Loucy (cell line): ENCODE measurements at regions not wholly inside any gene's neighbourhood (a gene's known extent, or its start where the extent isn't known, plus 50 kb on each side); places are given as distances from the start of the nearest gene placed in this dataset.

Experiments
- H2AFZ ChIP-seq: fragments of 200-600 bp; sonication (generic); 2 replicates; pipeline ENCODE4 v1.6.0; 2016; ENCODE audit warnings: antibody characterized with exemption, mild to moderate bottlenecking, low read length, moderate library complexity
- H3F3A ChIP-seq: fragments of 200-600 bp; 2 replicates; pipeline ENCODE4 v1.6.0; 2016; ENCODE audit warnings: antibody characterized with exemption, low read depth, mild to moderate bottlenecking
- H3K27me3 ChIP-seq: fragments of 200-600 bp; sonication (generic); 2 replicates; pipeline ENCODE4 v1.6.1; 2014; ENCODE audit warnings: low read length, mild to moderate bottlenecking; ENCODE audit not compliant: insufficient read depth, poor library complexity, severe bottlenecking
- H3K36me3 ChIP-seq: fragments of 200-600 bp; sonication (generic); 2 replicates; pipeline ENCODE4 v1.6.1; 2016; ENCODE audit warnings: low read length; ENCODE audit not compliant: insufficient read depth
- H3K4me1 ChIP-seq: fragments of 200-600 bp; sonication (generic); 2 replicates; pipeline ENCODE4 v1.5.1; 2014; ENCODE audit warnings: low read length, mild to moderate bottlenecking; ENCODE audit not compliant: insufficient read depth, poor library complexity, severe bottlenecking
- H3K4me2 ChIP-seq: fragments of 200-600 bp; sonication (generic); 2 replicates; pipeline ENCODE4 v1.6.0; 2014; ENCODE audit warnings: antibody characterized with exemption, low read length, low read depth, mild to moderate bottlenecking; ENCODE audit not compliant: poor library complexity, severe bottlenecking
- H3K4me3 ChIP-seq: fragments of 200-600 bp; sonication (generic); 2 replicates; pipeline ENCODE4 v1.5.1; 2014; ENCODE audit warnings: low read length, mild to moderate bottlenecking, mixed read lengths; ENCODE audit not compliant: poor library complexity, severe bottlenecking
- H3K79me2 ChIP-seq: fragments of 200-600 bp; sonication (generic); 2 replicates; pipeline ENCODE4 v1.6.1; 2014; ENCODE audit warnings: low read length; ENCODE audit not compliant: insufficient read depth
- H3K9ac ChIP-seq: fragments of 200-600 bp; sonication (generic); 2 replicates; pipeline ENCODE4 v1.6.0; 2014; ENCODE audit warnings: mild to moderate bottlenecking, low read depth, low read length, moderate library complexity; ENCODE audit not compliant: poor library complexity, severe bottlenecking
- H3K9me2 ChIP-seq: fragments of 200-600 bp; sonication (generic); replicated peaks from 2 replicates; pipeline ENCODE4 v1.6.1; 2016; ENCODE audit warnings: low read depth, low read length, mixed read lengths
- H3K9me3 ChIP-seq: fragments of 200-600 bp; sonication (generic); 2 replicates; pipeline ENCODE4 v1.6.1; 2014; ENCODE audit warnings: mild to moderate bottlenecking, antibody characterized with exemption, low read length, low read depth; ENCODE audit not compliant: insufficient read depth
- H4K20me1 ChIP-seq: fragments of 200-600 bp; sonication (generic); 2 replicates; pipeline ENCODE4 v1.6.0; 2014; ENCODE audit warnings: antibody characterized with exemption, low read length, mild to moderate bottlenecking; ENCODE audit not compliant: insufficient read depth, poor library complexity, severe bottlenecking
- CTCF ChIP-seq: fragments of 200-600 bp; sonication (generic); conservative IDR thresholded peaks from 2 replicates; pipeline ENCODE4 v1.5.1; 2014; ENCODE audit warnings: mild to moderate bottlenecking, antibody characterized with exemption, low read length
- EZH2phosphoT487 ChIP-seq: fragments of 200-600 bp; IDR thresholded peaks from 2 replicates; pipeline ENCODE4 v1.6.1; 2018; ENCODE audit warnings: antibody characterized with exemption, mild to moderate bottlenecking, moderate library complexity, borderline replicate concordance

DNA sequence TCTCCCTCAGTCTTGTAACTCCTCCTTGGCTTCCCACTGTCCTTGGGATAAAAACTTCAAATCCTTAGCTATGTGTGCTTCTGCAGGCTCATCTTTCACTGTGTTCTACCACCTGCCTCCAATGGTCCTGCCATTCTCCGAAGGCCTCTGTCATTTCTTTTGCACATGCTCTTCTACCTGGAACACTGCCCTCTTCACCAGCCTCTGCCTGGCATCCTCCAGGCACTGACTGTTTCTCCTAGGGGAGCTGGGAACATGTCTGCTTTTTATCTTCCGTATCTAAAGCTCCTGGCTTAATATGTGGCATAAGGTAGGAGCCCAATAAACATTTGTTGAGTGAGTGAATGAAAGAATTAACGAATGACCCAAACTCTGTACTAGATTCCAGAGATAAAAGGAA lies 603.3 kb upstream of the TMEM132C start:
- H3K79me2 ChIP-seq, result no peaks in the 10 kb centered on the region
- no peak overlapping the region for H3K9ac ChIP-seq
- H3K4me2 ChIP-seq, result no peak overlapping the region
- H3K4me1 ChIP-seq, result no peaks in the 10 kb centered on the region
- no peaks in the 10 kb centered on the region for H4K20me1 ChIP-seq
- H3K4me3 ChIP-seq, result no peak overlapping the region
- no peaks in the 10 kb centered on the region for H3K36me3 ChIP-seq
- H3K9me3 ChIP-seq, result no peaks in the 10 kb centered on the region
- H3F3A ChIP-seq, result no peaks in the 10 kb centered on the region
- H3K27me3 ChIP-seq, result no peaks in the 10 kb centered on the region
- H3K9me2 ChIP-seq, result no peaks in the 10 kb centered on the region
- H2AFZ ChIP-seq, result no peak overlapping the region
- TF ChIP-seq CTCF, result no peak
- TF ChIP-seq EZH2phosphoT487, result no peak

DNA sequence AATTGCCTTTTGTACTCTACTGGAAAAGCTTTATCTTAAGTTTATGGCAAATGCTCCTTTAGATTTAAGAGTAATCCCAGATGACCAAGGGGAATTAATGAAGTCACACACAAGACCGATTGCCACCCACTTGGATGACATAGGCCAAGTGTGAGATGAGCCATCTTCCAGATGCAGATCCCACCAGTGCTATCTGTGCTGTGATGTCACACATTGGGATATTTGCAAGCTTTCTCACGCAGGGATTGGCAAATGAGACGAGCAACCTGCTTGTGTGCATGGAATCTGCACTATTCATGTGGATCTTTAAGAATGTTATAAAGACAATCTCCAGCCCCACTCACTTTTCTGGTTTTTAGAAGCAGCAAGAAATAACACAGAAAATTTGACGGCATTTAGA lies 602.1 kb upstream of the TMEM132C start:
- Histone ChIP-seq H3K4me1 (no peaks in the 10 kb centered on the region), H3F3A (no peaks in the 10 kb centered on the region), H2AFZ (no peak overlapping the region)

GRCh38 chr12:127667131-127667685 lies 599.8 kb upstream of the TMEM132C start:
- no peaks in the 10 kb centered on the region for H4K20me1 ChIP-seq
- H2AFZ ChIP-seq, result no peak overlapping the region
- H3K9me3 ChIP-seq, result no peaks in the 10 kb centered on the region; the same call in 1 of the 2 replicates
- no peak overlapping the region for H3K4me3 ChIP-seq
- H3K79me2 ChIP-seq, result no peaks in the 10 kb centered on the region
- H3K9ac ChIP-seq, result no peak overlapping the region
- H3K9me2 ChIP-seq, result no peaks in the 10 kb centered on the region
- H3K4me1 ChIP-seq, result no peaks in the 10 kb centered on the region
- no peaks in the 10 kb centered on the region for H3K36me3 ChIP-seq
- no peak for TF ChIP-seq EZH2phosphoT487
- no peaks in the 10 kb centered on the region for H3F3A ChIP-seq
- no peaks in the 10 kb centered on the region for H3K27me3 ChIP-seq
- H3K4me2 ChIP-seq, result no peak overlapping the region

More for the DNA sequence above, 602.1 kb upstream of the TMEM132C start:
- H4K20me1 ChIP-seq, result no peaks in the 10 kb centered on the region
- H3K36me3 ChIP-seq, result no peaks in the 10 kb centered on the region
- H3K27me3 ChIP-seq, result no peaks in the 10 kb centered on the region
- no peaks in the 10 kb centered on the region for H3K9me2 ChIP-seq
- H3K4me2 ChIP-seq, result no peak overlapping the region
- H3K9ac ChIP-seq, result no peak overlapping the region
- H3K9me3 ChIP-seq, result no peaks in the 10 kb centered on the region
- no peak for TF ChIP-seq EZH2phosphoT487
- no peak for TF ChIP-seq CTCF
- no peaks in the 10 kb centered on the region for H3K79me2 ChIP-seq
- H3K4me3 ChIP-seq, result no peak overlapping the region

GRCh38 chr12:127670294-127670693 lies 596.7 kb upstream of the TMEM132C start:
- H3K4me3 ChIP-seq, result no peak overlapping the region
- H3F3A ChIP-seq, result no peaks in the 10 kb centered on the region
- no peaks in the 10 kb centered on the region for H3K36me3 ChIP-seq
- H2AFZ ChIP-seq, result no peak overlapping the region
- no peaks in the 10 kb centered on the region for H3K9me2 ChIP-seq
- H3K9me3 ChIP-seq, result no peaks in the 10 kb centered on the region; the same call in 1 of the 2 replicates
- no peaks in the 10 kb centered on the region for H4K20me1 ChIP-seq
- no peaks in the 10 kb centered on the region for H3K79me2 ChIP-seq
- H3K27me3 ChIP-seq, result no peaks in the 10 kb centered on the region
- no peaks in the 10 kb centered on the region for H3K4me1 ChIP-seq
- H3K4me2 ChIP-seq, result no peak overlapping the region
- H3K9ac ChIP-seq, result no peak overlapping the region
- TF ChIP-seq EZH2phosphoT487 (no peak), CTCF (no peak)
